ENCODE measurements at regions not wholly inside any gene's neighbourhood (a gene's known extent, or its start where the extent isn't known, plus 50 kb on each side); places are given as distances from the start of the nearest gene placed in this dataset.

GRCh38 chr22:44384563-44385295, 72.0 kb upstream of the SHISAL1 start:
- no peak overlapping the region for H2AFZ ChIP-seq (ENCODE audit: insufficient read depth, low read length, poor library complexity)
- no peak overlapping the region for H4K91ac ChIP-seq (ENCODE audit: low read depth, low read length)
- H2BK12ac ChIP-seq (ENCODE audit: low read length), result no peak overlapping the region
- H2BK5ac ChIP-seq (ENCODE audit: low read depth, low read length, poor library complexity), result no peak overlapping the region
- H3K4me1 ChIP-seq (ENCODE audit: control insufficient read depth in 1 of 2, insufficient read depth in 2 of 2, low read length in 2 of 2), result no peaks in the 10 kb centered on the region
- H3K4me2 ChIP-seq (ENCODE audit: low read length), result no peak overlapping the region
- no peak overlapping the region for H3K27ac ChIP-seq (ENCODE audit: low read depth, low read length)
- H3K79me1 ChIP-seq (ENCODE audit: low read length), result no peaks in the 10 kb centered on the region
- no peak overlapping the region for H3K4me3 ChIP-seq (ENCODE audit: low read depth, low read length)
- H3K9me3 ChIP-seq (ENCODE audit: insufficient read depth, low read depth, low read length), result no peaks in the 10 kb centered on the region
- no peak overlapping the region for H3K23ac ChIP-seq (ENCODE audit: low read length)
- H3K14ac ChIP-seq (ENCODE audit: low read length), result no peak overlapping the region
- no peaks in the 10 kb centered on the region for H3K27me3 ChIP-seq (ENCODE audit: insufficient read depth, low read length)
- no CpG with 5 or more reads among the region's 12 CpGs for WGBS (ENCODE audit: extremely low coverage, insufficient coverage, insufficient read length)
- no peak overlapping the region for H4K12ac ChIP-seq (ENCODE audit: low read depth, low read length)
- H3K18ac ChIP-seq (ENCODE audit: low read length), result no peak overlapping the region
- no peak overlapping the region for H3K4ac ChIP-seq (ENCODE audit: low read depth, low read length)
- H2AK5ac ChIP-seq (ENCODE audit: low read length), result no peak overlapping the region
- no peak for DNase-seq
- H3K36me3 ChIP-seq (ENCODE audit: control insufficient read depth in 1 of 2, insufficient read depth in 2 of 2, low read length in 2 of 2), result no peaks in the 10 kb centered on the region
- no peak overlapping the region for H3K9ac ChIP-seq (ENCODE audit: low read length)
- H4K8ac ChIP-seq (ENCODE audit: low read depth, low read length), result no peak overlapping the region
- H3K79me2 ChIP-seq (ENCODE audit: control insufficient read depth, insufficient read depth, low read length, poor library complexity), result no peaks in the 10 kb centered on the region
- H2BK120ac ChIP-seq (ENCODE audit: insufficient read depth, low read length, poor library complexity), result no peak overlapping the region

GRCh38 chr22:44383652-44384562, 71.2 kb upstream of the SHISAL1 start:
- H2BK5ac ChIP-seq (ENCODE audit: low read depth, low read length, poor library complexity), result no peak overlapping the region
- H3K23ac ChIP-seq (ENCODE audit: low read length), result no peak overlapping the region
- no peaks in the 10 kb centered on the region for H3K36me3 ChIP-seq (ENCODE audit: control insufficient read depth in 1 of 2, insufficient read depth in 2 of 2, low read length in 2 of 2)
- H3K4me2 ChIP-seq (ENCODE audit: low read length), result no peak overlapping the region
- H3K18ac ChIP-seq (ENCODE audit: low read length), result no peak overlapping the region
- no peaks in the 10 kb centered on the region for H3K27me3 ChIP-seq (ENCODE audit: insufficient read depth, low read length)
- H3K4ac ChIP-seq (ENCODE audit: low read depth, low read length), result no peak overlapping the region
- H3K14ac ChIP-seq (ENCODE audit: low read length), result no peak overlapping the region
- H4K8ac ChIP-seq (ENCODE audit: low read depth, low read length), result no peak overlapping the region
- no peaks in the 10 kb centered on the region for H3K79me1 ChIP-seq (ENCODE audit: low read length)
- H2AFZ ChIP-seq (ENCODE audit: insufficient read depth, low read length, poor library complexity), result no peak overlapping the region
- no peak overlapping the region for H3K4me3 ChIP-seq (ENCODE audit: low read depth, low read length)
- H3K79me2 ChIP-seq (ENCODE audit: control insufficient read depth, insufficient read depth, low read length, poor library complexity), result no peaks in the 10 kb centered on the region
- no peak for DNase-seq
- no peaks in the 10 kb centered on the region for H3K4me1 ChIP-seq (ENCODE audit: control insufficient read depth in 1 of 2, insufficient read depth in 2 of 2, low read length in 2 of 2)
- no peak overlapping the region for H3K27ac ChIP-seq (ENCODE audit: low read depth, low read length)
- no CpG with 5 or more reads among the region's 14 CpGs for WGBS (ENCODE audit: extremely low coverage, insufficient coverage, insufficient read length)
- no peak overlapping the region for H3K9ac ChIP-seq (ENCODE audit: low read length)
- H2BK12ac ChIP-seq (ENCODE audit: low read length), result no peak overlapping the region
- H4K91ac ChIP-seq (ENCODE audit: low read depth, low read length), result no peak overlapping the region
- H3K9me3 ChIP-seq (ENCODE audit: insufficient read depth, low read depth, low read length), result no peaks in the 10 kb centered on the region
- no peak overlapping the region for H2BK120ac ChIP-seq (ENCODE audit: insufficient read depth, low read length, poor library complexity)
- no peak overlapping the region for H2AK5ac ChIP-seq (ENCODE audit: low read length)
- H4K12ac ChIP-seq (ENCODE audit: low read depth, low read length), result no peak overlapping the region

GRCh38 chr22:44383064-44383575, 70.4 kb upstream of the SHISAL1 start:
- H2AK5ac ChIP-seq (ENCODE audit: low read length), result no peak overlapping the region
- no peak overlapping the region for H3K27ac ChIP-seq (ENCODE audit: low read depth, low read length)
- no peaks in the 10 kb centered on the region for H3K9me3 ChIP-seq (ENCODE audit: insufficient read depth, low read depth, low read length)
- no peaks in the 10 kb centered on the region for H3K36me3 ChIP-seq (ENCODE audit: control insufficient read depth in 1 of 2, insufficient read depth in 2 of 2, low read length in 2 of 2)
- no peaks in the 10 kb centered on the region for H3K4me1 ChIP-seq (ENCODE audit: control insufficient read depth in 1 of 2, insufficient read depth in 2 of 2, low read length in 2 of 2)
- H2BK12ac ChIP-seq (ENCODE audit: low read length), result no peak overlapping the region
- H3K27me3 ChIP-seq (ENCODE audit: insufficient read depth, low read length), result no peaks in the 10 kb centered on the region
- H4K91ac ChIP-seq (ENCODE audit: low read depth, low read length), result no peak overlapping the region
- H2AFZ ChIP-seq (ENCODE audit: insufficient read depth, low read length, poor library complexity), result no peak overlapping the region
- no peak for DNase-seq
- H2BK120ac ChIP-seq (ENCODE audit: insufficient read depth, low read length, poor library complexity), result no peak overlapping the region
- no peak overlapping the region for H4K8ac ChIP-seq (ENCODE audit: low read depth, low read length)
- H2BK5ac ChIP-seq (ENCODE audit: low read depth, low read length, poor library complexity), result no peak overlapping the region
- no peak overlapping the region for H3K4me2 ChIP-seq (ENCODE audit: low read length)
- H3K23ac ChIP-seq (ENCODE audit: low read length), result no peak overlapping the region
- H3K18ac ChIP-seq (ENCODE audit: low read length), result no peak overlapping the region
- no peak overlapping the region for H3K4ac ChIP-seq (ENCODE audit: low read depth, low read length)
- H3K14ac ChIP-seq (ENCODE audit: low read length), result no peak overlapping the region
- no CpG with 5 or more reads among the region's 6 CpGs for WGBS (ENCODE audit: extremely low coverage, insufficient coverage, insufficient read length)
- no peaks in the 10 kb centered on the region for H3K79me1 ChIP-seq (ENCODE audit: low read length)
- H3K4me3 ChIP-seq (ENCODE audit: low read depth, low read length), result no peak overlapping the region
- H3K9ac ChIP-seq (ENCODE audit: low read length), result no peak overlapping the region
- no peaks in the 10 kb centered on the region for H3K79me2 ChIP-seq (ENCODE audit: control insufficient read depth, insufficient read depth, low read length, poor library complexity)
- H4K12ac ChIP-seq (ENCODE audit: low read depth, low read length), result no peak overlapping the region

- no peak overlapping the region for H2BK5ac ChIP-seq (ENCODE audit: low read depth, low read length, poor library complexity)
- H3K4me3 ChIP-seq (ENCODE audit: low read depth, low read length), result no peak overlapping the region
- no peak overlapping the region for H2BK12ac ChIP-seq (ENCODE audit: low read length)
- H3K4ac ChIP-seq (ENCODE audit: low read depth, low read length), result no peak overlapping the region
- DNase-seq, result no peak
- no peak overlapping the region for H3K4me2 ChIP-seq (ENCODE audit: low read length)
- no peak overlapping the region for H3K23ac ChIP-seq (ENCODE audit: low read length)
- no peak overlapping the region for H3K9ac ChIP-seq (ENCODE audit: low read length)
- no peak overlapping the region for H4K12ac ChIP-seq (ENCODE audit: low read depth, low read length)
- H3K4me1 ChIP-seq (ENCODE audit: control insufficient read depth in 1 of 2, insufficient read depth in 2 of 2, low read length in 2 of 2), result no peaks in the 10 kb centered on the region
- no peak overlapping the region for H2AFZ ChIP-seq (ENCODE audit: insufficient read depth, low read length, poor library complexity)
- no peak overlapping the region for H3K18ac ChIP-seq (ENCODE audit: low read length)
- no peak overlapping the region for H3K27ac ChIP-seq (ENCODE audit: low read depth, low read length)
- no peak overlapping the region for H4K91ac ChIP-seq (ENCODE audit: low read depth, low read length)
- no peaks in the 10 kb centered on the region for H3K27me3 ChIP-seq (ENCODE audit: insufficient read depth, low read length)
- no peaks in the 10 kb centered on the region for H3K79me2 ChIP-seq (ENCODE audit: control insufficient read depth, insufficient read depth, low read length, poor library complexity)
- no peak overlapping the region for H4K8ac ChIP-seq (ENCODE audit: low read depth, low read length)
- H3K14ac ChIP-seq (ENCODE audit: low read length), result no peak overlapping the region
- H2BK120ac ChIP-seq (ENCODE audit: insufficient read depth, low read length, poor library complexity), result no peak overlapping the region
- WGBS (ENCODE audit: extremely low coverage, insufficient coverage, insufficient read length), result no CpG with 5 or more reads among the region's 32 CpGs
- no peaks in the 10 kb centered on the region for H3K79me1 ChIP-seq (ENCODE audit: low read length)
- H2AK5ac ChIP-seq (ENCODE audit: low read length), result no peak overlapping the region
- H3K9me3 ChIP-seq (ENCODE audit: insufficient read depth, low read depth, low read length), result no peaks in the 10 kb centered on the region
- no peaks in the 10 kb centered on the region for H3K36me3 ChIP-seq (ENCODE audit: control insufficient read depth in 1 of 2, insufficient read depth in 2 of 2, low read length in 2 of 2)
Measured at GRCh38 chr22:44382116-44383038, 69.6 kb upstream of the SHISAL1 start.

Measured in trophoblast cell (in vitro differentiated cells and primary cell).